CD8-positive, alpha-beta memory T cell (primary cell): ENCODE measurements at regions not wholly inside any gene's neighbourhood (a gene's known extent, or its start where the extent isn't known, plus 50 kb on each side); places are given as distances from the start of the nearest gene placed in this dataset.

ENCODE experiments used
- CTCF ChIA-PET: fragments of 350-600 bp; sonication (Branson Sonifier 250); formaldehyde crosslinking; loops from one replicate; lab custom pipeline; 2021; ENCODE audit warnings: antibody characterized with exemption; lab: Charles Lee
- POLR2A ChIA-PET: fragments of 350-600 bp; sonication (Branson Sonifier 250); formaldehyde crosslinking; loops from one replicate; lab custom pipeline; 2021; ENCODE audit warnings: antibody characterized with exemption; lab: Charles Lee
- DNase-seq, 5 donors: peaks; one replicate each; pipeline versions ENCODE4 v3.0.0 to v3.0.0-alpha.2; 2020 to 2022; ENCODE audit warnings: mixed read lengths in 1 of 5
- H3K27ac ChIP-seq: one replicate; pipeline ENCODE4 v1.7.0; 2013; ENCODE audit warnings: low read depth, mild to moderate bottlenecking, low read length, moderate library complexity
- H3K27me3 ChIP-seq: 2 replicates; pipeline ENCODE4 v1.7.0; 2013; ENCODE audit warnings: low read length, mild to moderate bottlenecking; ENCODE audit not compliant: insufficient read depth, poor library complexity, severe bottlenecking
- H3K36me3 ChIP-seq: 2 replicates; pipeline ENCODE4 v1.7.0; 2013; ENCODE audit warnings: mild to moderate bottlenecking, low read length, moderate library complexity; ENCODE audit not compliant: insufficient read depth
- H3K4me1 ChIP-seq: 2 replicates; pipeline ENCODE4 v1.7.0; 2013; ENCODE audit warnings: mild to moderate bottlenecking, low read length, moderate library complexity; ENCODE audit not compliant: insufficient read depth
- H3K4me3 ChIP-seq: 2 replicates; pipeline ENCODE4 v1.7.0; 2013; ENCODE audit warnings: mild to moderate bottlenecking, low read length
- H3K9me3 ChIP-seq: 2 replicates; pipeline ENCODE4 v1.7.0; 2013; ENCODE audit warnings: mild to moderate bottlenecking, low read length
- H3K27ac Mint-ChIP-seq, 8 donors: one replicate each; pipeline ENCODE4 v1.8.0; 2020 to 2021; ENCODE audit warnings: mixed read lengths in 8 of 8, mild to moderate bottlenecking in 6 of 8, inconsistent platforms in 3 of 8, moderate library complexity in 3 of 8
- H3K27me3 Mint-ChIP-seq, 2 donors: one replicate each; pipeline ENCODE4 v1.8.0; 2020 to 2021; ENCODE audit warnings: mixed read lengths in 2 of 2, mild to moderate bottlenecking in 1 of 2, moderate library complexity in 1 of 2
- H3K36me3 Mint-ChIP-seq, 3 donors: one replicate each; pipeline ENCODE4 v1.8.0; 2020 to 2021; ENCODE audit warnings: mixed read lengths in 3 of 3, inconsistent platforms in 1 of 3, mild to moderate bottlenecking in 1 of 3
- H3K4me1 Mint-ChIP-seq, 3 donors: one replicate each; pipeline ENCODE4 v1.8.0; 2020 to 2021; ENCODE audit warnings: mixed read lengths in 3 of 3, inconsistent platforms in 1 of 3, mild to moderate bottlenecking in 1 of 3
- H3K4me3 Mint-ChIP-seq, 7 donors: one replicate each; pipeline ENCODE4 v1.8.0; 2020 to 2021; ENCODE audit warnings: mixed read lengths in 7 of 7, mild to moderate bottlenecking in 6 of 7, moderate library complexity in 4 of 7, inconsistent platforms in 2 of 7
- H3K9me3 Mint-ChIP-seq, 5 donors: one replicate each; pipeline ENCODE4 v1.8.0; 2020 to 2022; ENCODE audit warnings: mixed read lengths in 5 of 5, mild to moderate bottlenecking in 3 of 5, moderate library complexity in 2 of 5, inconsistent platforms in 1 of 5

DNA sequence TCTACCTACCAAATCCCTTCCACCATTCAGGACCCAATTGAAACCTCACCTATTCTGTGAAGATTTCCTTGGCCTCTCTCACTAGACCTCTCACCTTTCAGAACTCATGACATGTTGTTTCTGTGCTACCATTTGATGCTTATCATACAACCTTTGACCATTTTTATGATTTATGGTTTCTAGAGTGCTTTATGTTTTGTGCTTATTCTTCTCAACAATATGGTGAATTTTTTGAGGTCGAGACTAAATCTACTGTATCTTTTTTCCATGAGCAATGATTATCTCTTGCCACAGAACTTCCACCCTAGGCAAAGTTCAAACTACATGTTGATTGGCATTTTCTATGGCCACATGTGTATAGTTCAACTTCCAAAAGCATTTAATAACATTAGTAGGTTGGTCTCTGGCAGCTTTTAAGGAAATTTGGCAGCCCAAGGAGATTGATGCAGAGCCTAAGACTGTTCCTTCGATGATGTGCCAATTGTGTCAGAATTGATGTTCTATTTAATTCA is 84.9 kb downstream of the OLIG3 start:
- peaks cover 0 to 4% of the 10 kb centered on the region in 2 donors for H3K27me3 Mint-ChIP-seq
- Histone ChIP-seq H3K27ac (no peak overlapping the region), H3K4me3 (no peak overlapping the region), H3K4me1 (peaks cover 3% of the 10 kb centered on the region), H3K27me3 (no peaks in the 10 kb centered on the region), H3K9me3 (no peaks in the 10 kb centered on the region), H3K36me3 (no peaks in the 10 kb centered on the region)
- peak overlapping the region in 1 of 8 donors; percentile 38 for H3K27ac Mint-ChIP-seq
- H3K36me3 Mint-ChIP-seq: peaks cover 0 to 36% (median 5%) of the 10 kb centered on the region in 3 donors
- DNase-seq: no peak
- H3K4me1 Mint-ChIP-seq: peaks cover 32 to 34% (median 32%) of the 10 kb centered on the region in 3 donors
- H3K9me3 Mint-ChIP-seq: peaks cover 6 to 19% (median 15%) of the 10 kb centered on the region in 5 donors
- no peak overlapping the region for H3K4me3 Mint-ChIP-seq
- ChIA-PET POLR2A (no interaction called here), CTCF (interaction anchor here (1.0 to 1.1 kb wide), 2 partner anchors 67 kb away, joined by 3 to 4 read pairs; no protein-coding TSS in a partner anchor)

DNA sequence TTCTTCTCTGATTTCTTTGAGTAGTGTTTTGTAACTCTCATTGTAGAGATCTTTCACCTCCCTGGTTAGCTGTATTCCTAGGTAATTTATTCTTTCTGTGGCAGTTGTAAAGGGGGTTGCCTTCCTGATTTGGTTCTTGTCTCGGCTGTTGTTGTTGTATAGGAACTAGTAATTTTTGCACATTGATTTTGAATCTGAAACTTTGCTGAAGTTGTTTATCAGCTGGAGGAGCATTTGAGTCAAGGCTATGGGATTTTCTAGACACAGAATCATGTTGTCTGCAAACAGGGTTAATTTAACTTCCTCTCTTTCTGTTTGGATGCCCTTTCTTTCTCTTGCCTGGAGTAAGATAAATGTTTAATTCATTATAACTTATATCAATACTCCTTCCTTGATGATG is 86.4 kb downstream of the OLIG3 start:
- peak overlapping the region in 1 of 7 donors; percentile 12 for H3K4me3 Mint-ChIP-seq
- Histone ChIP-seq H3K4me3 (no peak overlapping the region), H3K27ac (no peak overlapping the region), H3K9me3 (no peaks in the 10 kb centered on the region), H3K36me3 (no peaks in the 10 kb centered on the region), H3K4me1 (no peaks in the 10 kb centered on the region), H3K27me3 (no peaks in the 10 kb centered on the region)
- POLR2A ChIA-PET: interaction anchor here (0.6 to 1.0 kb wide), 2 partner anchors 8 to 11 kb away, joined by 3 read pairs; no protein-coding TSS in a partner anchor
- H3K4me1 Mint-ChIP-seq: peaks cover 27 to 33% (median 30%) of the 10 kb centered on the region in 3 donors
- H3K27ac Mint-ChIP-seq: peak overlapping the region in 2 of 8 donors; percentile 4
- CTCF ChIA-PET: interaction anchor here (1.1 to 3.2 kb wide), 2 partner anchors 7 to 66 kb away, joined by 4 to 13 read pairs; no protein-coding TSS in a partner anchor
- no peak for DNase-seq
- peaks cover 0 to 1% of the 10 kb centered on the region in 2 donors for H3K27me3 Mint-ChIP-seq
- H3K36me3 Mint-ChIP-seq: peaks cover 0 to 36% (median 5%) of the 10 kb centered on the region in 3 donors
- H3K9me3 Mint-ChIP-seq: peaks cover 6 to 19% (median 15%) of the 10 kb centered on the region in 5 donors

DNA sequence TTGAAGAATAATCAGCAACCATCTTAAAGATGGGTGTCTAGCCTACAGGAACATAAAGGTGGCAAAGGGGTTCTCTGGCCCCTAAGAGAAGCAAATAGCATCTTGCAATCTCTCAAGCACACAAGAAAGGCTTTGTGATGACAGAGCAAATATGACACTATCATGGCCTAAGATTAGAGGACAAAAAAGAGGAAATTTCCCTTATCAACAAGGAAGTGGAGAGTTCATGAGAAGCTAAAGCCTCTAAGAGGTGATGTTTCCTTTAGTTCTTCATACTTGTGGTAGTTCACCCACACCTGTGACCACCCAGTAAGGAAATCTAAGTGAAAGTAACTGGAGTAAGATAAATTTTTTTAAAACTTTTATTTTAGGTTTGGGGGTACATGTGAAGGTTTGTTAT is 88.4 kb downstream of the OLIG3 start:
- Histone ChIP-seq H3K27ac (no peak overlapping the region), H3K4me1 (no peaks in the 10 kb centered on the region), H3K27me3 (no peaks in the 10 kb centered on the region), H3K9me3 (no peaks in the 10 kb centered on the region), H3K36me3 (no peaks in the 10 kb centered on the region), H3K4me3 (no peak overlapping the region)
- peaks cover 0 to 1% of the 10 kb centered on the region in 2 donors for H3K27me3 Mint-ChIP-seq
- H3K4me3 Mint-ChIP-seq: no peak overlapping the region
- no peak for DNase-seq
- POLR2A ChIA-PET: interaction anchor here (1.9 kb wide), 1 partner anchor 15 kb away, joined by 4 read pairs; no protein-coding TSS in a partner anchor
- CTCF ChIA-PET: interaction anchor here (1.1 to 3.2 kb wide), 2 partner anchors 9 to 17 kb away, joined by 4 to 13 read pairs; no protein-coding TSS in a partner anchor
- peaks cover 0 to 36% (median 5%) of the 10 kb centered on the region in 3 donors for H3K36me3 Mint-ChIP-seq
- peaks cover 6 to 19% (median 15%) of the 10 kb centered on the region in 5 donors for H3K9me3 Mint-ChIP-seq
- H3K27ac Mint-ChIP-seq: peak overlapping the region in 1 of 8 donors; percentile 33
- H3K4me1 Mint-ChIP-seq: peaks cover 31 to 38% (median 31%) of the 10 kb centered on the region in 3 donors

DNA sequence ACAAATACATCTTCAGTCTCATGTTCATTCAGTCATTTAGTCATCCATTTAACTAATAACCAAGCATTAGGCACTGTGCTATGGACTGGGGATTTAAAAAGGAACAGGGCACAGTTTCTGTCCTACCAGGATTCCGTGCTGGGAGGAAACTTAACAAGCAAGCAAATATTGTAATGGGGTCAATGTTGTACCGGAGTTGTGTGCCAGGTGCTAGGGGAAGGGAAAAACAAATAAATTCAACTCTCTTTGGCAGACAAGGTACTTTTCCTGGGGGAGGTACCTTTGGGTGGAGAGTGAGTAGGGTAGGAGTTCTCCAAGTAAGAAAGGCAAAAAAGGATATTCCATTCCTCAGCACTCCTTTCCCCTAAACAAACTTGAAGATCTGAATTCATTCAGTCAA is 90.3 kb downstream of the OLIG3 start:
- peaks cover 0 to 26% (median 5%) of the 10 kb centered on the region in 3 donors for H3K36me3 Mint-ChIP-seq
- no peak overlapping the region for H3K27ac Mint-ChIP-seq
- CTCF ChIA-PET: no interaction called here

DNA sequence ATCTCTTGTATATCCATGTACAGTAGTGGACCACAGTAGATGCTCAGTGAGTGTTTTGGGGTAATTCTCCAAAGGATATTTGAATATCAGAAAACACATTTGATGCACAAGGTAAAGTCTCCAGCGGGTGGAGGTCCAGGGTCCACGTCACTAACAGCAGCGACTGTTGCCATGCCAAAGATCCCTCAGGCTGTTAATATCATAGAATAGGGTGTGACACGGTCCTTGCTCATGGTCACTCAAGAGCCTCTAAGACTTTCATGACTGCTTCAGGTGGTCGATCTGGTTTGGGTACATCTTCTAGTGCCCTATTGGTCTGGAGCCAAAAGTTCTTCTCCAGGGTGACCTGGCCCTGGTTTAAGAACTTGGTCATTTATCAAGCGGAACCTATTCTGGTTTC is 90.8 kb downstream of the OLIG3 start:
- CTCF ChIA-PET: interaction anchor here (0.7 kb wide), 1 partner anchor 12 kb away, joined by 3 read pairs; no protein-coding TSS in a partner anchor
- no peaks in the 10 kb centered on the region for H3K36me3 ChIP-seq
- no peak overlapping the region for H3K4me3 Mint-ChIP-seq

More for the DNA sequence above, 90.3 kb downstream of the OLIG3 start:
- H3K4me1 Mint-ChIP-seq: peaks cover 38 to 54% (median 44%) of the 10 kb centered on the region in 3 donors
- Histone ChIP-seq H3K27ac (no peak overlapping the region), H3K4me1 (no peaks in the 10 kb centered on the region), H3K36me3 (no peaks in the 10 kb centered on the region), H3K4me3 (no peak overlapping the region), H3K27me3 (no peaks in the 10 kb centered on the region), H3K9me3 (no peaks in the 10 kb centered on the region)
- peaks cover 6 to 19% (median 15%) of the 10 kb centered on the region in 5 donors for H3K9me3 Mint-ChIP-seq
- DNase-seq: no peak
- POLR2A ChIA-PET: no interaction called here
- H3K4me3 Mint-ChIP-seq: no peak overlapping the region
- no peaks in the 10 kb centered on the region for H3K27me3 Mint-ChIP-seq

DNA sequence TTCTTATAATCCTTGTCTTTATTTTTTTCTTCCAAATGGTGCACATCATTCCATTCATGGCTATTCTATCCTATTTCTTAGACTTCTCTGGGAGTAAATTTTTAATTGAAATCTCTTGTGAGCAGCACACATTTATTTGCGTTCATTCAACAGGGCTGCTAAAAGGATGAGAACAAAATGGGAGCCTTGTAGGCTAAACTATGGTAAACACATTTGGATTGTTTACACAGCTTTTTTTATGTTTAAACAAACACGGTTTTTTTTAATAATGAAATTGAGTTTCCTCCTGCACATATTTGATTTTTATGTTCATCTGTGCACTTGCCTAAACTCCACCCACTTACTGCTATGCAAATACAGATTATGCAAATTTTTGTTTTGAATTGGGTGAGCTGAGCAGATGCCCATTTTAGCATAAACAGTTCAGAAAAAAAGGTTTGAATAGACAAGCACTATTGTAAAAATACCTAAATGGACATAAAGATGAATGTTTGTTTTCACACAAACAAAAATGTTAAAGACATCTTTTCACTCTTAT is 92.0 kb downstream of the OLIG3 start:
- Histone ChIP-seq H3K27me3 (no peaks in the 10 kb centered on the region), H3K27ac (no peak overlapping the region), H3K9me3 (no peaks in the 10 kb centered on the region), H3K4me1 (no peaks in the 10 kb centered on the region), H3K4me3 (no peak overlapping the region), H3K36me3 (no peaks in the 10 kb centered on the region)
- Mint-ChIP-seq H3K4me3 (no peak overlapping the region), H3K36me3 (peaks cover 0 to 23% (median 2%) of the 10 kb centered on the region in 3 donors), H3K27me3 (no peaks in the 10 kb centered on the region), H3K9me3 (peaks cover 3 to 14% (median 9%) of the 10 kb centered on the region in 5 donors), H3K27ac (no peak overlapping the region), H3K4me1 (peaks cover 32 to 50% (median 40%) of the 10 kb centered on the region in 3 donors)
- CTCF ChIA-PET: no interaction called here
- DNase-seq: no peak
- POLR2A ChIA-PET: no interaction called here

More for the DNA sequence above, 90.8 kb downstream of the OLIG3 start:
- no peak overlapping the region for H3K27ac Mint-ChIP-seq
- H3K4me3 ChIP-seq: no peak overlapping the region
- H3K9me3 Mint-ChIP-seq: peaks cover 6 to 19% (median 15%) of the 10 kb centered on the region in 5 donors
- no peaks in the 10 kb centered on the region for H3K4me1 ChIP-seq
- POLR2A ChIA-PET: no interaction called here
- peaks cover 0 to 26% (median 5%) of the 10 kb centered on the region in 3 donors for H3K36me3 Mint-ChIP-seq
- no peak overlapping the region for H3K27ac ChIP-seq
- DNase-seq: no peak
- H3K27me3 ChIP-seq: no peaks in the 10 kb centered on the region
- no peaks in the 10 kb centered on the region for H3K27me3 Mint-ChIP-seq
- H3K9me3 ChIP-seq: no peaks in the 10 kb centered on the region
- H3K4me1 Mint-ChIP-seq: peaks cover 38 to 54% (median 46%) of the 10 kb centered on the region in 3 donors

DNA sequence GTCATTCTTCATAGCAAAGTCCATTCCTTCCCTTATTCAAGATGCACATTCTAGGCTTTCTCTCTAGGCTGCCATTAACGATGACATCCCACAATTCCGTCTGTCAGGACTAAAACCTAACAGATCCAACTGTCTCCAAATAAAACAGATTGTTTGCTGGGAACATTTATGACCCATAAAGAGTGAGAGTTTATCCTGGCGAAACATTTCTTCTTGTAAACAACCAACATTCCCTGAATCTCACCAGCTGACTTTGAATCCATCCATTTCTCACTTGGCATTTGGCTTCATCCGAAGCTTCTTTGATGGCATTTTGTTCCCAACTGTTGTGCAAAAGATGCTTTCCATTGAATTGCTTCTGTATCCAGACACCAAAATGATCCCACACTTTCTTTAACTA is 93.1 kb downstream of the OLIG3 start:
- peaks cover 0 to 6% (median 3%) of the 10 kb centered on the region in 5 donors for H3K9me3 Mint-ChIP-seq
- H3K27me3 Mint-ChIP-seq: no peaks in the 10 kb centered on the region
- POLR2A ChIA-PET: no interaction called here
- H3K36me3 Mint-ChIP-seq: peaks cover 0 to 11% (median 1%) of the 10 kb centered on the region in 3 donors
- no peak for DNase-seq
- H3K4me3 Mint-ChIP-seq: no peak overlapping the region
- H3K27ac Mint-ChIP-seq: no peak overlapping the region
- no peak overlapping the region for H3K27ac ChIP-seq
- peaks cover 23 to 40% (median 30%) of the 10 kb centered on the region in 3 donors for H3K4me1 Mint-ChIP-seq
- CTCF ChIA-PET: no interaction called here
- H3K27me3 ChIP-seq: no peaks in the 10 kb centered on the region
- no peaks in the 10 kb centered on the region for H3K36me3 ChIP-seq
- H3K4me1 ChIP-seq: no peaks in the 10 kb centered on the region
- no peaks in the 10 kb centered on the region for H3K9me3 ChIP-seq
- no peak overlapping the region for H3K4me3 ChIP-seq
